Mesothelial cell of epicardium (in vitro differentiated cells): ENCODE measurements at regions not wholly inside any gene's neighbourhood (a gene's known extent, or its start where the extent isn't known, plus 50 kb on each side); places are given as distances from the start of the nearest gene placed in this dataset.
"Not testable (repeated sequence)": the region's sequence is repeated elsewhere in the genome, so short reads cannot be mapped to it uniquely, and the experiment has no call there.

Experiments used
- DNase-seq, 2 experiments: peaks; one replicate each; pipeline ENCODE4 v3.0.0; 2021; ENCODE audit warnings: low spot score in 2 of 2; ENCODE audit not compliant: unreplicated experiment in 2 of 2
- H3K27ac Mint-ChIP-seq: 2 replicates; pipeline ENCODE4 v1.8.0; 2021; ENCODE audit warnings: mixed read lengths
- H3K27me3 Mint-ChIP-seq: 2 replicates; pipeline ENCODE4 v1.8.0; 2021; ENCODE audit warnings: low read depth, mixed read lengths
- H3K36me3 Mint-ChIP-seq: 2 replicates; pipeline ENCODE4 v1.8.0; 2021; ENCODE audit warnings: mixed read lengths
- H3K4me1 Mint-ChIP-seq: 2 replicates; pipeline ENCODE4 v1.8.0; 2021; ENCODE audit warnings: mixed read lengths
- H3K4me3 Mint-ChIP-seq: 2 replicates; pipeline ENCODE4 v1.8.0; 2021; ENCODE audit warnings: mild to moderate bottlenecking, moderate library complexity, mixed read lengths
- H3K9me3 Mint-ChIP-seq: 2 replicates; pipeline ENCODE4 v1.8.0; 2021; ENCODE audit warnings: mixed read lengths
- CTCF ChIP-seq: fragments of 200-600 bp; sonication (generic); IDR thresholded peaks from one replicate; pipeline ENCODE4 v1.5.0; 2021; ENCODE audit warnings: antibody characterized with exemption; ENCODE audit not compliant: unreplicated experiment

DNA sequence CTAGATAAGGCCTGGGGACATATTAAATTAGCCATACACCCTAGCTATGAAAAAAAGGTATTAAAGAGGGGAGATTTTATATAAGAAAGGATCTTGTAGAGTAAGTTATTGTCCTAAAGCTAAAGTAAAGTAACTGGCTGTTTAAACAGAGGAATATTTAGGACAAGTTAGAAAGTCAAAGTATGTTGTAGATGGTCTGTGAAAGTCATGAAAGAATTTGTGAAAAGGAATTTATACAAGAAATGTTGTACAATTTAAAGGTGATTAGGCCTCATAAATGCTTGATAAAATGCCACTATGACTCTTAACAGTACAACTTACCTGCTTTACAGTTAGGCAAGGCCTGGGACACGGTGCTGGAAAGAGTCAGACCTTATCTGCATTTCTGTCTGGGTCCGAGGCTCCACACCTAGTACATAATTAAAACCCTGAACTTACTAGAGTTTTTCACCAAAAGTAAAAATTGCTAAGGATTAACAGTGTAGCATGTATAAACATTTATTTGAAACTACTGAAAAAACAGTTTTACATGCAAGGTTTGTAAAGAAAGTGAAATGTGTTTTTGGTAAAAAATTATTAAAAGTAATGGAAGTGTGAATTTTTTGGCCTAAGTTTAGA lies 445.3 kb upstream of the TOM1L1 start:
- Mint-ChIP-seq H3K9me3 (peaks cover 64% of the 10 kb centered on the region), H3K4me1 (no peaks in the 10 kb centered on the region), H3K27ac (no peak overlapping the region), H3K36me3 (peaks cover 2% of the 10 kb centered on the region), H3K27me3 (no peaks in the 10 kb centered on the region), H3K4me3 (no peak overlapping the region)
- TF ChIP-seq CTCF, result no peak
- DNase-seq, result no peak

DNA sequence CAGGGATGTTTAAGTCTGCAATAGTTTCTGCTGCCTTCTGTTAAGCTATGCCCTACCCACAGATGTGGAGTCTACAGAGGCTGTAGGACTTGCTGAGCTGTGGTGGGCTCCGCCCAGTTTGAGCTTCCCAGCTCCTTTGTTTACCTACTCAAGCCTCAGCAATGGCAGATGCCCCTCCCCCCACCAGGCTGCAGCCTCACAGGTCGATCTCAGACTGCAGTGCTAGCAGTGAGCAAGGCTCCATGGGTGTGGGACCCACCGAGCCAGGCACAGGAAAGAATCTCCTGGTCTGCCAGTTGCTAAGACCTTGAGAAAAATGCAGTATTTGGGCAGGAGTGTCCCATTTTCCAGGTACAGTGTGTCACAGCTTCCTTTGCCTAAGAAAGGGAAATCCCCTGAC lies 435.2 kb upstream of the TOM1L1 start:
- not testable (repeated sequence) for H3K27me3 Mint-ChIP-seq, H3K4me3 Mint-ChIP-seq, DNase-seq, H3K4me1 Mint-ChIP-seq, H3K36me3 Mint-ChIP-seq, H3K27ac Mint-ChIP-seq
- H3K9me3 Mint-ChIP-seq, result peaks cover 27% of the 10 kb centered on the region

- Mint-ChIP-seq H3K36me3 (no peaks in the 10 kb centered on the region), H3K9me3 (peaks cover 30% of the 10 kb centered on the region), H3K4me1 (no peaks in the 10 kb centered on the region), H3K4me3 (no peak overlapping the region), H3K27me3 (no peaks in the 10 kb centered on the region), H3K27ac (no peak overlapping the region)
- TF ChIP-seq CTCF, result no peak
- DNase-seq, result no peak
These were observed 433.8 kb upstream of the TOM1L1 start for GRCh38 chr17:54466875-54467274.

GRCh38 chr17:54482843-54483242 lies 417.8 kb upstream of the TOM1L1 start:
- Mint-ChIP-seq H3K27ac (no peak overlapping the region), H3K27me3 (no peaks in the 10 kb centered on the region), H3K9me3 (no peaks in the 10 kb centered on the region), H3K36me3 (no peaks in the 10 kb centered on the region), H3K4me1 (peaks cover 3% of the 10 kb centered on the region), H3K4me3 (no peak overlapping the region)
- DNase-seq, result no peak
- TF ChIP-seq CTCF, result no peak

GRCh38 chr17:54493691-54494090 lies 407.0 kb upstream of the TOM1L1 start:
- H3K36me3 Mint-ChIP-seq, result no peaks in the 10 kb centered on the region
- no peaks in the 10 kb centered on the region for H3K9me3 Mint-ChIP-seq
- peaks cover 4% of the 10 kb centered on the region for H3K4me1 Mint-ChIP-seq
- no peak overlapping the region for H3K4me3 Mint-ChIP-seq
- no peak for DNase-seq
- no peak for TF ChIP-seq CTCF
- H3K27ac Mint-ChIP-seq, result no peak overlapping the region
- no peaks in the 10 kb centered on the region for H3K27me3 Mint-ChIP-seq

DNA sequence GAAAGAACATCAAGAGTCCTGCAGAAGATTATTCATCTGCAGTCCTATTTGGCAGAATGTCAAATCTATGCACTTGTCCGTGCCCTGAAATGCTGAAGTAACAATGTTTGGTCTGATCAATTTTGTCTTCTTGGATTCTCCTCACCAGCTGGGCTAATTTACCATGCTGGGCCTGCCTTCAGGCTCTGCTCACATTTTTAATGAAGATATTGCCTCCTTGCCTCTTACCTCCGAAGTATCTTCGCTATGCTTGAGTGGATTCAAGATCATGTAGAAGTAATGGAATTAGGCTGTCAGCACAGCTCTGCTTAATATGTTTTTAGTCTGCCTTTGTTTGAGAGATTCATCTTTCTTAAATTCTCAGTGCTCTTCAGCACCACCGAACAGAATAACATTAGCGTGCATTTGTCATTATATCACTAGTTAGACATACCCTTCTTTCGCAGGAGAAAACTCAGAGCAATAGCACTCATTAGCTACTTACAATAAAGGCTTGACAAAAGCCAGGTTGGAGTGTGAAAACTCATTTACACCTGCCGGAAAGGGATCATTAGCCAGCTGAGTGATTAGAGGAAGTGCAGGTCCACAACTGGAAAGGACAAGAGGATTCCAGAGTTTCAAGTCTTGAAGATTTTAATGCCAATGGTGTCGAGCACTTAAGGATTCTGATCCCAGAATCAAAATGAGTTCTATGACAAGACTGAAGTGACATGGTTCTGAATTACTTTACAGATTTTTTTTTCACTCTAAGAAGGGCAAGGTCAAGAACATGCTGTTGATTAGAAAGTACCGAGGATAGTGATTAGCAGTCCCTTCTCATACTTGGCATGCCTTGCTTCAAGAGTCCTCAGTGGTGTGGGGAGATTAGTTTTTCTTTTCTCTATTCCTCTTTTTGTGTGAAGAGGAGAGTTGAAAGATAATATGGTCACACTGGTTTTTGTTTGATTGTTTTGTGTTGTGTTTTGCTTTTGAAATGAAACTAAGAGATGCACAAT lies 405.6 kb upstream of the TOM1L1 start:
- TF ChIP-seq CTCF, result no peak
- H3K4me1 Mint-ChIP-seq, result peaks cover 4% of the 10 kb centered on the region
- no peak overlapping the region for H3K4me3 Mint-ChIP-seq
- H3K36me3 Mint-ChIP-seq, result no peaks in the 10 kb centered on the region
- no peaks in the 10 kb centered on the region for H3K9me3 Mint-ChIP-seq
- H3K27me3 Mint-ChIP-seq, result peaks cover 2% of the 10 kb centered on the region
- H3K27ac Mint-ChIP-seq, result no peak overlapping the region
- DNase-seq, result no peak
